HepG2 (cell line): ENCODE measurements at regions not wholly inside any gene's neighbourhood (a gene's known extent, or its start where the extent isn't known, plus 50 kb on each side); places are given as distances from the start of the nearest gene placed in this dataset.

Experiments used
- ATAC-seq: fragments of 200-7000 bp; cut with Tn5 transposase; 3 replicates; pipeline ENCODE4 v1.9.1; 2020; ENCODE audit warnings: mild to moderate bottlenecking, moderate library complexity
- BruUV-seq: library from RNA; stranded (reverse); fragments of 400-500 nt; replicated peaks from 2 replicates; lab custom pipeline; 2021; lab: Mats Ljungman, UMichigan
- CTCF ChIA-PET: fragments of 300-600 bp; formaldehyde crosslinking; extraction: SDS; loops from one replicate; lab custom pipeline; 2021; ENCODE audit warnings: low total read pairs, inconsistent platforms, low intra/inter-chr PET ratio; lab: Yijun Ruan, JAX
- POLR2A ChIA-PET: fragments of 350-600 bp; sonication (Branson Sonifier 250); formaldehyde crosslinking; loops from one replicate; lab custom pipeline; 2020; ENCODE audit warnings: antibody characterized with exemption, inconsistent platforms; lab: Yijun Ruan, JAX
- DNase-seq: peaks from one replicate; pipeline ENCODE4 v3.0.0-alpha.2; 2015; ENCODE audit warnings: low spot score
- FAIRE-seq: peaks from 3 replicates; lab custom pipeline; 2011; peaks lifted over from hg19 to GRCh38; lab: Jason Lieb, UNC
- H2AFZ ChIP-seq: one replicate; pipeline ENCODE4 v1.6.1; 2011; ENCODE audit warnings: low read length, inconsistent platforms
- H3K27ac ChIP-seq: fragments of 300-600 bp; 3 replicates; pipeline ENCODE4 v1.8.0; 2011; ENCODE audit warnings: mixed run types, mild to moderate bottlenecking, mixed read lengths, low read length, inconsistent platforms; ENCODE audit not compliant: insufficient read depth; ENCODE audit errors: extremely low read length
- H3K27me3 ChIP-seq, 2 experiments: fragments of 200-600 bp in 1 of 2; 2 replicates in 1 of 2; 3 replicates in 1 of 2; pipeline versions ENCODE4 v1.6.0 to v1.8.0; 2011; ENCODE audit warnings: low read length in 2 of 2, mild to moderate bottlenecking in 2 of 2, moderate library complexity in 2 of 2, inconsistent platforms in 1 of 2; ENCODE audit not compliant: insufficient read depth in 2 of 2, control insufficient read depth in 1 of 2
- H3K36me3 ChIP-seq, 2 experiments: fragments of 200-600 bp in 1 of 2; replicated peaks in 1 of 2; 2 replicates in 1 of 2; 3 replicates in 1 of 2; pipeline versions ENCODE4 v1.5.1 to v1.8.0; 2011; ENCODE audit warnings: low read length in 2 of 2, inconsistent platforms in 1 of 2; ENCODE audit not compliant: insufficient read depth in 2 of 2, control insufficient read depth in 1 of 2
- H3K4me1 ChIP-seq: 2 replicates; pipeline ENCODE4 v1.5.1; 2012; ENCODE audit warnings: low read length, inconsistent platforms; ENCODE audit not compliant: insufficient read depth
- H3K4me2 ChIP-seq: 2 replicates; pipeline ENCODE4 v1.6.0; 2011; ENCODE audit warnings: low read depth, low read length, inconsistent platforms
- H3K4me3 ChIP-seq, 3 experiments: fragments of 200-600 bp in 1 of 3; sonication (generic), shearing (Covaris generic) in 1 of 3; replicated peaks in 1 of 3; 2 replicates each; pipeline ENCODE4 v1.5.1; 2011 to 2016; ENCODE audit warnings: low read length in 3 of 3, inconsistent platforms in 2 of 3, low read depth in 2 of 3, mild to moderate bottlenecking in 2 of 3, control low read depth in 1 of 3, mixed read lengths in 1 of 3; ENCODE audit not compliant: insufficient read depth in 1 of 3
- H3K79me2 ChIP-seq: one replicate; pipeline ENCODE4 v1.6.1; 2011; ENCODE audit warnings: low read length, inconsistent platforms; ENCODE audit not compliant: insufficient read depth
- H3K9ac ChIP-seq: 2 replicates; pipeline ENCODE4 v1.6.0; 2011; ENCODE audit warnings: mild to moderate bottlenecking, low read depth, low read length, inconsistent platforms; ENCODE audit not compliant: insufficient read depth
- H3K9me3 ChIP-seq: 2 replicates; pipeline ENCODE4 v1.5.1; 2012; ENCODE audit warnings: mild to moderate bottlenecking, low read length
- H4K20me1 ChIP-seq: 2 replicates; pipeline ENCODE4 v1.6.0; 2011; ENCODE audit warnings: inconsistent platforms, mild to moderate bottlenecking, low read length, moderate library complexity; ENCODE audit not compliant: insufficient read depth
- GTF3A ChIP-seq: sonication (generic); formaldehyde crosslinking; conservative IDR thresholded peaks from 2 replicates; pipeline ENCODE4 v1.4.0; 2020; ENCODE audit warnings: mild to moderate bottlenecking, missing genetic modification reagents
- MTA1 ChIP-seq: sonication (generic); formaldehyde crosslinking; IDR thresholded peaks from 2 replicates; pipeline ENCODE4 v1.4.0; 2020; ENCODE audit warnings: missing genetic modification reagents, mild to moderate bottlenecking, borderline replicate concordance
- NPAS2 ChIP-seq: sonication (generic); formaldehyde crosslinking; IDR thresholded peaks from 2 replicates; pipeline ENCODE4 v1.8.0; 2022; ENCODE audit warnings: mild to moderate bottlenecking, missing genetic modification reagents, borderline replicate concordance
- PAF1 ChIP-seq: IDR thresholded peaks from 2 replicates; pipeline ENCODE4 v1.6.1; 2016; ENCODE audit warnings: missing genetic modification reagents, missing compliant biosample characterization
- RFXAP ChIP-seq: sonication (generic); formaldehyde crosslinking; IDR thresholded peaks from 2 replicates; pipeline ENCODE4 v1.4.0; 2020; ENCODE audit warnings: missing genetic modification reagents, borderline replicate concordance
- TEAD2 ChIP-seq: sonication (generic); formaldehyde crosslinking; IDR thresholded peaks from 2 replicates; pipeline ENCODE4 v1.9.0; 2021; ENCODE audit warnings: missing genetic modification reagents
- THYN1 ChIP-seq: sonication (generic); formaldehyde crosslinking; IDR thresholded peaks from 2 replicates; pipeline ENCODE4 v1.8.1; 2023; ENCODE audit warnings: low read depth, mild to moderate bottlenecking, moderate library complexity, missing genetic modification reagents, borderline replicate concordance
- ZNF30 ChIP-seq: sonication (generic); formaldehyde crosslinking; IDR thresholded peaks from 2 replicates; pipeline ENCODE4 v1.5.0; 2020; ENCODE audit warnings: mild to moderate bottlenecking, missing genetic modification reagents
- ZNF34 ChIP-seq: sonication (generic); formaldehyde crosslinking; IDR thresholded peaks from 2 replicates; pipeline ENCODE4 v1.4.0; 2020; ENCODE audit warnings: mild to moderate bottlenecking, missing genetic modification reagents, borderline replicate concordance
- ZNF484 ChIP-seq: sonication (generic); formaldehyde crosslinking; IDR thresholded peaks from 2 replicates; pipeline ENCODE4 v1.5.1; 2020; ENCODE audit warnings: mild to moderate bottlenecking, low read depth, missing genetic modification reagents, borderline replicate concordance
- ZNF788 ChIP-seq: sonication (generic); formaldehyde crosslinking; IDR thresholded peaks from 2 replicates; pipeline ENCODE4 v1.5.0; 2020; ENCODE audit warnings: mild to moderate bottlenecking, missing genetic modification reagents, borderline replicate concordance
- WGBS: methylation state at CpG from one replicate; pipeline ENCODE4 v1.1.6; 2017; ENCODE audit warnings: low lambda C conversion rate; 5-methylcytosine and 5-hydroxymethylcytosine counted together
- in situ Hi-C: cut with HindIII; loops from 2 replicates; pipeline ENCODE4 v1.10.0; 2017; ENCODE audit warnings: low pct_unique_long_range_greater_than_20kb; ENCODE audit not compliant: extremely low pct_ligation_motif_present
- intact Hi-C: fragments of 100-400 bp; cut with micrococcal nuclease; formaldehyde crosslinking; loops from one replicate; pipeline ENCODE4 v1.10.0; 2022; ENCODE audit not compliant: unreplicated experiment
- TF ChIP-seq, protein P1 (sequence below): IDR thresholded peaks from 2 replicates; pipeline ENCODE4 v1.6.1; 2012; ENCODE audit warnings: low read depth, low read length, improper control_type of control experiment
- TF ChIP-seq, protein P2 (sequence below): sonication (generic); formaldehyde crosslinking; IDR thresholded peaks from 2 replicates; pipeline ENCODE4 v1.4.0; 2020; ENCODE audit warnings: mild to moderate bottlenecking, missing genetic modification reagents, borderline replicate concordance

DNA sequence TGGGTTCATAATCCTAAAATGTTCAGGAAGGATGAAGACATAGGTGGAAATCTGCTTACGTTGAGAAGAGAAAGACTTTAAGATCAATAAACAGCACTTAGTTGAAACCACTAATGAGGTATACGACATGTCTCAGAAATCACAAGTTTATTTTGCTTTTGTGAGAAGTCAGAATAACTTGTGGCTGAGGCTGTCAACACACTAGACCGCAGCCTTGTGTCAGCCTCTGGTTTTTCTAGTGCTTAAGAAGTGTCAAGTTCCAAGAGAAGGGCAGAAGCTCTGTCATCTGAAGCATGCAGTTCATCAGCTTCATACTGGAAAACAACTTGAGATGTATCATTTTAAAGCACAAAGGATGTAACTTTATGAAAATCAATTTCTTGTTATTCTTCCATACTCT is 420.9 kb downstream of the METTL15 start (continued):
- no peak for TF ChIP-seq GTF3A (CRISPR knock-in tag)
- TF ChIP-seq ZNF788 (CRISPR knock-in tag): no peak
- TF ChIP-seq, protein P1, sequence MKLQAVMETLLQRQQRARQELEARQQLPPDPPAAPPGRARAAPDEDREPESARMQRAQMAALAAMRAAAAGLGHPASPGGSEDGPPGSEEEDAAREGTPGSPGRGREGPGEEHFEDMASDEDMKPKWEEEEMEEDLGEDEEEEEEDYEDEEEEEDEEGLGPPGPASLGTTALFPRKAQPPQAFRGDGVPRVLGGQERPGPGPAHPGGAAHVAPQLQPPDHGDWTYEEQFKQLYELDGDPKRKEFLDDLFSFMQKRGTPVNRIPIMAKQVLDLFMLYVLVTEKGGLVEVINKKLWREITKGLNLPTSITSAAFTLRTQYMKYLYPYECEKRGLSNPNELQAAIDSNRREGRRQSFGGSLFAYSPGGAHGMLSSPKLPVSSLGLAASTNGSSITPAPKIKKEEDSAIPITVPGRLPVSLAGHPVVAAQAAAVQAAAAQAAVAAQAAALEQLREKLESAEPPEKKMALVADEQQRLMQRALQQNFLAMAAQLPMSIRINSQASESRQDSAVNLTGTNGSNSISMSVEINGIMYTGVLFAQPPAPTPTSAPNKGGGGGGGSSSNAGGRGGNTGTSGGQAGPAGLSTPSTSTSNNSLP: no peak
- TF ChIP-seq THYN1 (CRISPR knock-in tag): no peak
- TF ChIP-seq PAF1 (CRISPR knock-in tag): no peak
- TF ChIP-seq, protein P2, sequence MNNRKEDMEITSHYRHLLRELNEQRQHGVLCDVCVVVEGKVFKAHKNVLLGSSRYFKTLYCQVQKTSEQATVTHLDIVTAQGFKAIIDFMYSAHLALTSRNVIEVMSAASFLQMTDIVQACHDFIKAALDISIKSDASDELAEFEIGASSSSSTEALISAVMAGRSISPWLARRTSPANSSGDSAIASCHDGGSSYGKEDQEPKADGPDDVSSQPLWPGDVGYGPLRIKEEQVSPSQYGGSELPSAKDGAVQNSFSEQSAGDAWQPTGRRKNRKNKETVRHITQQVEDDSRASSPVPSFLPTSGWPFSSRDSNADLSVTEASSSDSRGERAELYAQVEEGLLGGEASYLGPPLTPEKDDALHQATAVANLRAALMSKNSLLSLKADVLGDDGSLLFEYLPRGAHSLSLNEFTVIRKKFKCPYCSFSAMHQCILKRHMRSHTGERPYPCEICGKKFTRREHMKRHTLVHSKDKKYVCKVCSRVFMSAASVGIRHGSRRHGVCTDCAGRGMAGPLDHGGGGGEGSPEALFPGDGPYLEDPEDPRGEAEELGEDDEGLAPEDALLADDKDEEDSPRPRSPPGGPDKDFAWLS (CRISPR knock-in tag): no peak

DNA sequence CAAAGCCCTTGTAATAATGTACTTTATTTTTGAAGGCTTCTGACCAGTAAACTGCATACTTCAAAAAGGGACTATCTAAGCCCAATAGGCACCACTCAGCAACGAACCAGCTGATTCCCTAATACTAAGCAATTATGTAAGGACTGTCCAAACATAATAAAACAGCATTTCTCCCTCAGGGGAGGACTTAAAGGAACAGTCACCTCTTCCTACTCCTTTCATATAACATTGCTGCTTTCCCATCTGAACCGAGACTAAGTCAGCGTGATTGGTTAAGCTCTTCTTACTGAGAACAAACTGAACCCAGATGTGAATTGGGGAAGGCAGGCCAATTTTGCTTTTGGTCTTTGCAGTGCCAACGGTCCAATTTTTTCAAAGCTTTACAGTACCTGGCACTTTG is 420.0 kb downstream of the METTL15 start:
- Histone ChIP-seq H3K27me3 (no peaks in the 10 kb centered on the region), H3K27ac (no peak overlapping the region), H3K9me3 (peaks cover 22% of the 10 kb centered on the region), H3K4me3 (no peak overlapping the region), H4K20me1 (no peaks in the 10 kb centered on the region), H3K36me3 (no peaks in the 10 kb centered on the region), H2AFZ (no peak overlapping the region), H3K9ac (no peak overlapping the region), H3K4me1 (no peaks in the 10 kb centered on the region), H3K4me2 (no peak overlapping the region), H3K79me2 (no peaks in the 10 kb centered on the region)
- in situ Hi-C loops: no loop called here
- intact Hi-C loops: no loop called here
- BruUV-seq: no TSS peak
- TF ChIP-seq ZNF30 (CRISPR knock-in tag): no peak
- TF ChIP-seq NPAS2 (CRISPR knock-in tag): no peak
- no peak for TF ChIP-seq ZNF484 (CRISPR knock-in tag)
- TF ChIP-seq ZNF34 (CRISPR knock-in tag): no peak
- TF ChIP-seq RFXAP: no peak
- no peak for TF ChIP-seq TEAD2 (CRISPR knock-in tag)
- no peak for TF ChIP-seq MTA1
- DNase-seq (no peak), ATAC-seq (no peak), FAIRE-seq (no peak)
- ChIA-PET POLR2A (no interaction called here), CTCF (no interaction called here)
- WGBS: 53% methylated on average over 4 of the region's 4 CpGs
